ENCODE measurements at regions not wholly inside any gene's neighbourhood (a gene's known extent, or its start where the extent isn't known, plus 50 kb on each side); places are given as distances from the start of the nearest gene placed in this dataset.
"Not testable (repeated sequence)": the region's sequence is repeated elsewhere in the genome, so short reads cannot be mapped to it uniquely, and the experiment has no call there.

DNA sequence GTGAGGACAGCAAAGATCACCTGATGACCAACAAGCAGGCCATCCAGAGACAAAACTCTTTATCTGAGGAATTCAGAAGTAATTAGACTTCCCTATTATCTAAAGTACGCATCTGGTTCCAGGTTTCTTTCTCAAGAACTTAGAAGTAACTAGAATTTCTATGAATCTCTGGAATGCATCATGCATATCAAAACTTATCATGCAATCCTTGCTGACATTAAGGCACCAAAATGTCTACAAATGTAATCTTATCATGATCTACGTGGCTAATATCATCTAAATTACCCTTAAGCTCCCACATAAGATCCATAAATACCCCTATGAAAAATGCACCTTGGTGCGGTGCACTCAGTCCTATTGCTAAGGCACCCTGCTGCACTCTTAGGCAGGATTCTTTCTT lies 488.1 kb upstream of the TLE4 start:
- intact Hi-C loops (cut with DNase I; ENCODE audit: low total_unique reads) (no loop called here), in situ Hi-C loops (cut with MboI; ENCODE audit: low pct_ligation_motif_present in 1 of 4, low pct_unique_long_range_greater_than_20kb in 1 of 4, low sequenced_read_pairs in 3 of 4) (no loop called here)
- H3K9me3 ChIP-seq = no peaks in the 10 kb centered on the region
- no peaks in the 10 kb centered on the region for H3K4me1 ChIP-seq
- H3K27me3 ChIP-seq = no peaks in the 10 kb centered on the region
- H3K4me3 ChIP-seq = no peak overlapping the region
- 78 to 81% methylated on average over 3 of the region's 3 CpGs for WGBS, 2 donors (ENCODE audit: low coverage in 1 of 2)
- TF ChIP-seq EP300 (IDR thresholded peaks at IDR 0.05; ENCODE audit: low read depth) (no peak), POLR2A (IDR thresholded peaks at IDR 0.05) (no peak), POLR2AphosphoS5 (IDR thresholded peaks at IDR 0.05) (no peak)
- DNase-seq = no peak
- H3K36me3 ChIP-seq = no peaks in the 10 kb centered on the region
- H3K27ac ChIP-seq = no peak overlapping the region

DNA sequence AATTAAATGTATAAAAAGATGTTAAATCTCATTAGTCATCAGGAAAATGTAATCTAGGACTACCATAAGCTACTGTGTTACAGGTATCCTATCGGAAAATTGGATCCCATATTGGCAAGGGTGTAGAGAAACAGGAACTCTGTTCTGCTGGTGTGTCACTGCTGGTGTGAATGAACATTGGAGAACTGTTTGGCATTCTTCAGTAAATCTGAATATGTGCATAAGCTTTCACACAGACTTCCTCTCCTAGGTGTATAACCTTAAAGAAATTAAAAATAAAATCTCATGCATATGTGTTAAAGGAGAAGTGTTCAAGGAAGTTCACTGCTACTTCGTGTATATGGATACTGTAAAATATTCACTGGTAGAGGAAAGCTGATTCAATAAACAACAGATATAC lies 484.6 kb upstream of the TLE4 start:
- no peak overlapping the region for H3K4me3 ChIP-seq
- no peaks in the 10 kb centered on the region for H3K27me3 ChIP-seq
- WGBS, 2 donors (ENCODE audit: low coverage in 1 of 2) = 77 to 81% methylated on average over 2 of the region's 2 CpGs
- H3K36me3 ChIP-seq = no peaks in the 10 kb centered on the region
- intact Hi-C loops (cut with DNase I; ENCODE audit: low total_unique reads) = no loop called here
- no peaks in the 10 kb centered on the region for H3K4me1 ChIP-seq
- H3K27ac ChIP-seq = no peak overlapping the region
- TF ChIP-seq EP300 (IDR thresholded peaks at IDR 0.05; ENCODE audit: low read depth) = no peak
- in situ Hi-C loops (cut with MboI; ENCODE audit: low pct_ligation_motif_present in 1 of 4, low pct_unique_long_range_greater_than_20kb in 1 of 4, low sequenced_read_pairs in 3 of 4) = no loop called here
- H3K9me3 ChIP-seq = no peaks in the 10 kb centered on the region
- no peak for DNase-seq

DNA sequence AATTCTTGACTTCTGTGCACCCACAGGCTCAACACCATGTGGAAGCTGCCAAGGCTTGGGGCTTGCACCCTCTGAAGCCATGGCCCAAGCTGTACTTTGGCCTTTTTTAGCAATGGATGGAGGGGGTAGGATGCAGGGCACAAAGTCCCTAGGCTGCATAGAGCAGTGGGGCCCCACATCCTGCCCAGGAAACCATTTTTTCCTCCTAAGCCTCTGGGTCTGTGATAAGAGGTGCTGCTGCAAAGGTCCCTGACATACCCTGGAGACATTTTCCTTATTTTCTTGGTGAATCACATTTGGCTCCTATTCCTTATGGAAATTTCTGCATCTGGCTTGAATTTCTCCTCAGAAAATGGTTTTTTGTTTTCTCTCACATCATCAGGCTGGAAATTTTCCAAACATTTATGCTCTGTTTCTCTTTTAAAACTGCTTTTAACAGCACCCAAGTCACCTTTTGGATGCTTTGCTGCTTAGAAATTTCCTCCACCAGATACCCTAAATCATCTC lies 482.7 kb upstream of the TLE4 start:
- no peak for TF ChIP-seq POLR2AphosphoS5 (IDR thresholded peaks at IDR 0.05)
- no peak for TF ChIP-seq EP300 (IDR thresholded peaks at IDR 0.05; ENCODE audit: low read depth)
- TF ChIP-seq POLR2A (IDR thresholded peaks at IDR 0.05) = no peak
- TF ChIP-seq, protein P1, sequence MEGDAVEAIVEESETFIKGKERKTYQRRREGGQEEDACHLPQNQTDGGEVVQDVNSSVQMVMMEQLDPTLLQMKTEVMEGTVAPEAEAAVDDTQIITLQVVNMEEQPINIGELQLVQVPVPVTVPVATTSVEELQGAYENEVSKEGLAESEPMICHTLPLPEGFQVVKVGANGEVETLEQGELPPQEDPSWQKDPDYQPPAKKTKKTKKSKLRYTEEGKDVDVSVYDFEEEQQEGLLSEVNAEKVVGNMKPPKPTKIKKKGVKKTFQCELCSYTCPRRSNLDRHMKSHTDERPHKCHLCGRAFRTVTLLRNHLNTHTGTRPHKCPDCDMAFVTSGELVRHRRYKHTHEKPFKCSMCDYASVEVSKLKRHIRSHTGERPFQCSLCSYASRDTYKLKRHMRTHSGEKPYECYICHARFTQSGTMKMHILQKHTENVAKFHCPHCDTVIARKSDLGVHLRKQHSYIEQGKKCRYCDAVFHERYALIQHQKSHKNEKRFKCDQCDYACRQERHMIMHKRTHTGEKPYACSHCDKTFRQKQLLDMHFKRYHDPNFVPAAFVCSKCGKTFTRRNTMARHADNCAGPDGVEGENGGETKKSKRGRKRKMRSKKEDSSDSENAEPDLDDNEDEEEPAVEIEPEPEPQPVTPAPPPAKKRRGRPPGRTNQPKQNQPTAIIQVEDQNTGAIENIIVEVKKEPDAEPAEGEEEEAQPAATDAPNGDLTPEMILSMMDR (IDR thresholded peaks at IDR 0.05) = no peak
- H3K27me3 ChIP-seq = no peaks in the 10 kb centered on the region
- H3K36me3 ChIP-seq = no peaks in the 10 kb centered on the region
- H3K27ac ChIP-seq = no peak overlapping the region
- in situ Hi-C loops (cut with MboI; ENCODE audit: low pct_ligation_motif_present in 1 of 4, low pct_unique_long_range_greater_than_20kb in 1 of 4, low sequenced_read_pairs in 3 of 4) = no loop called here
- no peaks in the 10 kb centered on the region for H3K4me1 ChIP-seq
- no peak for DNase-seq
- intact Hi-C loops (cut with DNase I; ENCODE audit: low total_unique reads) = no loop called here
- H3K4me3 ChIP-seq = no peak overlapping the region
- no peaks in the 10 kb centered on the region for H3K9me3 ChIP-seq

DNA sequence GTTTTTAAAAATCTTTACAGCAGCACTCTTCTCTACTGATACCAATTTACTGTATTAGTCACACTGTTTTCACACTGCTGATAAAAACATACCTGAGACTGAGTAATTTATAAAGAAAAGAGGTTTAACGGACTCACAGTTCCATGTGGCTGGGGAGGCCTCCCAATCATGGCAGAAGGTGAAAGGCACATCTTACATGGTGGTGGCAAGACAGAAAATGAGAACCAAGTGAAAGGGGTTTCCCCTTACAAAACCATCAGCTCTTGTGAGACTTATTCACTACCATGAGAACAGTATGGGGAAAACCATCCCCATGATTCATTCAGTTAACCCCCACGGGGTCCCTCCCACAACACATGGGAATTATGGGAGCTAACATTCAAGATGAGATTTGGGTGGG lies 481.9 kb upstream of the TLE4 start:
- H3K4me3 ChIP-seq; intact Hi-C loops (cut with DNase I; ENCODE audit: low total_unique reads); H3K27me3 ChIP-seq; H3K27ac ChIP-seq; in situ Hi-C loops (cut with MboI; ENCODE audit: low pct_ligation_motif_present in 1 of 4, low pct_unique_long_range_greater_than_20kb in 1 of 4, low sequenced_read_pairs in 3 of 4); DNase-seq; H3K36me3 ChIP-seq; H3K9me3 ChIP-seq; H3K4me1 ChIP-seq: not testable (repeated sequence)
- 36 to 67% methylated on average over 1 to 2 of the region's 2 CpGs for WGBS, 2 donors (ENCODE audit: low coverage in 1 of 2)

DNA sequence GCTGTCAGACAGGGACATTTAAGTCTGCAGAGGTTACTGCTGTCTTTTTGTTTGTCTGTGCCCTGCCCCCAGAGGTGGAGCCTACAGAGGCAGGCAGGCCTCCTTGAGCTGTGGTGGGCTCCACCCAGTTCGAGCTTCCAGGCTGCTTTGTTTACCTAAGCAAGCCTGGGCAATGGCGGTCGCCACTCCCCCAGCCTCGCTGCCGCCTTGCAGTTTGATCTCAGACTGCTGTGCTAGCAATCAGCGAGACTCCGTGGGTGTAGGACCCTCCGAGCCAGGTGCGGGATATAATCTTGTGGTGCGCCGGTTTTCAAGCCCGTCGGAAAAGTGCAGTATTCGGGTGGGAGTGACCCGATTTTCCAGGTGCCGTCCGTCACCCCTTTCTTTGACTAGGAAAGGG lies 468.5 kb upstream of the TLE4 start:
- H3K36me3 ChIP-seq; DNase-seq; H3K4me3 ChIP-seq; in situ Hi-C loops (cut with MboI; ENCODE audit: low pct_ligation_motif_present in 1 of 4, low pct_unique_long_range_greater_than_20kb in 1 of 4, low sequenced_read_pairs in 3 of 4); H3K4me1 ChIP-seq; H3K9me3 ChIP-seq; H3K27ac ChIP-seq; H3K27me3 ChIP-seq; intact Hi-C loops (cut with DNase I; ENCODE audit: low total_unique reads): not testable (repeated sequence)
- WGBS, 2 donors (ENCODE audit: low coverage in 1 of 2) = 93% methylated on average over 17 of the region's 17 CpGs; no CpG with 5 or more reads in 1 of the 2 donors

DNA sequence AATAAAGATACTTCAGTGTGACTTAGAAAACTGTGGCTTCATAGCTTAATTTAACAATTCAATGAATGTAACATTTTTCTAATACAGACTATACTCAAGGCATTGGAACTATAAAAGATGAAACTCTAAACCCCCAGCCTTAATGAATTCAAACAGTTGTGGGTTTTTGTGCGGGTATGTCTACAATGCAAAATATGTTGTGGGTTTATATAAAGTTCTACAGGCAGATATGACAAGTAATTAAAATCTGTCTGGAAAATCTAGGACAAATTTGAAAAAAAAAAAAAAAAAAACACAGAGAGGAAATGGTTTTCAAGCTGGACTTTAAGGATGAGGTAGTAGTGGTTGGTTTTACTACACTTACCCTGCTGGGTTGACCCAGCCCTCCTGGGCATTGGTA lies 467.5 kb upstream of the TLE4 start:
- no peak for DNase-seq
- H3K9me3 ChIP-seq = no peaks in the 10 kb centered on the region
- TF ChIP-seq POLR2AphosphoS5 (IDR thresholded peaks at IDR 0.05) = no peak
- TF ChIP-seq EP300 (IDR thresholded peaks at IDR 0.05; ENCODE audit: low read depth) = no peak
- TF ChIP-seq, protein P1 (IDR thresholded peaks at IDR 0.05) = no peak
- no peak for TF ChIP-seq POLR2A (IDR thresholded peaks at IDR 0.05)
- no peak overlapping the region for H3K4me3 ChIP-seq
- in situ Hi-C loops (cut with MboI; ENCODE audit: low pct_ligation_motif_present in 1 of 4, low pct_unique_long_range_greater_than_20kb in 1 of 4, low sequenced_read_pairs in 3 of 4) = no loop called here
- no peak overlapping the region for H3K27ac ChIP-seq
- 96 to 100% methylated on average over 1 of the region's 1 CpG for WGBS, 2 donors (ENCODE audit: low coverage in 1 of 2)
- H3K27me3 ChIP-seq = no peaks in the 10 kb centered on the region
- intact Hi-C loops (cut with DNase I; ENCODE audit: low total_unique reads) = no loop called here
- no peaks in the 10 kb centered on the region for H3K4me1 ChIP-seq
- H3K36me3 ChIP-seq = no peaks in the 10 kb centered on the region

Measured in transverse colon (tissue), 4 donors.